NCI-H524 (cell line): ENCODE measurements at regions not wholly inside any gene's neighbourhood (a gene's known extent, or its start where the extent isn't known, plus 50 kb on each side); places are given as distances from the start of the nearest gene placed in this dataset.
"Not testable (repeated sequence)": the region's sequence is repeated elsewhere in the genome, so short reads cannot be mapped to it uniquely, and the experiment has no call there.

Experiments
- DNase-seq, 2 experiments: peaks; one replicate each; lab custom pipeline; 2025; lab: John Stamatoyannopoulos, UW

GRCh38 chr2:38483776-38484501, 106.9 kb upstream of the ATL2 start:
- DNase-seq, result no peak

GRCh38 chr2:38482710-38483109, 105.6 kb upstream of the ATL2 start:
- DNase-seq, result not testable (repeated sequence)

GRCh38 chr2:38480617-38481016, 103.5 kb upstream of the ATL2 start:
- DNase-seq, result no peak

- peak in 1 of 2 experiments; percentile 58 for DNase-seq
These were observed 99.9 kb upstream of the ATL2 start for GRCh38 chr2:38477006-38477405.

GRCh38 chr2:38475567-38475881, 98.5 kb upstream of the ATL2 start:
- DNase-seq, result no peak

GRCh38 chr2:38474715-38475566, 97.9 kb upstream of the ATL2 start:
- DNase-seq, result no peak

GRCh38 chr2:38474021-38474456, 97.0 kb upstream of the ATL2 start:
- DNase-seq, result no peak

GRCh38 chr2:38473333-38474005, 96.4 kb upstream of the ATL2 start:
- DNase-seq, result no peak

- no peak for DNase-seq
These were observed 93.0 kb upstream of the ATL2 start for GRCh38 chr2:38470115-38470514.

GRCh38 chr2:38467768-38468455, 90.8 kb upstream of the ATL2 start:
- no peak for DNase-seq

- no peak for DNase-seq
These were observed 90.0 kb upstream of the ATL2 start for GRCh38 chr2:38466876-38467767.

GRCh38 chr2:38466409-38466808, 89.3 kb upstream of the ATL2 start:
- no peak for DNase-seq

GRCh38 chr2:38465789-38466127, 88.7 kb upstream of the ATL2 start:
- peak; percentile 20 to 61 for DNase-seq

GRCh38 chr2:38464971-38465788, 88.1 kb upstream of the ATL2 start:
- no peak for DNase-seq

GRCh38 chr2:38463752-38464151, 86.7 kb upstream of the ATL2 start:
- no peak for DNase-seq

- DNase-seq, result no peak
These were observed 85.1 kb upstream of the ATL2 start for GRCh38 chr2:38462121-38462661.

GRCh38 chr2:38461470-38461869, 84.4 kb upstream of the ATL2 start:
- no peak for DNase-seq

GRCh38 chr2:38460313-38460712, 83.2 kb upstream of the ATL2 start:
- no peak for DNase-seq

- DNase-seq, result no peak
These were observed 77.0 kb upstream of the ATL2 start for GRCh38 chr2:38454081-38454480.

- not testable (repeated sequence) for DNase-seq
These were observed 74.7 kb upstream of the ATL2 start for GRCh38 chr2:38451778-38452177.
